IPS DF 4.7 (cell line): ENCODE measurements at regions not wholly inside any gene's neighbourhood (a gene's known extent, or its start where the extent isn't known, plus 50 kb on each side); places are given as distances from the start of the nearest gene placed in this dataset.

ENCODE experiments used
- DNase-seq: peaks from one replicate; pipeline ENCODE4 v3.0.0-alpha.2; 2013; ENCODE audit warnings: low spot score; ENCODE audit errors: extremely low read depth

- no peak for DNase-seq
Observed at GRCh38 chr9:115978659-115979096, 174.9 kb upstream of the PAPPA start.

- no peak for DNase-seq
Observed at GRCh38 chr9:115980054-115980453, 173.5 kb upstream of the PAPPA start.

GRCh38 chr9:115980502-115980901 lies 173.1 kb upstream of the PAPPA start:
- DNase-seq = no peak

GRCh38 chr9:115980976-115981375 lies 172.6 kb upstream of the PAPPA start:
- no peak for DNase-seq

- DNase-seq = no peak
Observed at GRCh38 chr9:115983366-115983765, 170.2 kb upstream of the PAPPA start.

- no peak for DNase-seq
Observed at GRCh38 chr9:115985657-115986056, 167.9 kb upstream of the PAPPA start.

GRCh38 chr9:115986508-115986907 lies 167.1 kb upstream of the PAPPA start:
- DNase-seq = no peak

GRCh38 chr9:115988701-115989100 lies 164.9 kb upstream of the PAPPA start:
- no peak for DNase-seq

- no peak for DNase-seq
Observed at GRCh38 chr9:115989831-115990230, 163.8 kb upstream of the PAPPA start.

GRCh38 chr9:115992834-115993233 lies 160.8 kb upstream of the PAPPA start:
- DNase-seq = no peak

- DNase-seq = no peak
Observed at GRCh38 chr9:115997923-115998322, 155.7 kb upstream of the PAPPA start.

GRCh38 chr9:115998666-115999065 lies 154.9 kb upstream of the PAPPA start:
- no peak for DNase-seq

- no peak for DNase-seq
Observed at GRCh38 chr9:115999498-115999897, 154.1 kb upstream of the PAPPA start.

GRCh38 chr9:116000748-116001329 lies 152.8 kb upstream of the PAPPA start:
- no peak for DNase-seq

- no peak for DNase-seq
Observed at GRCh38 chr9:116002181-116002580, 151.4 kb upstream of the PAPPA start.

- no peak for DNase-seq
Observed at GRCh38 chr9:116002624-116003023, 151.0 kb upstream of the PAPPA start.

GRCh38 chr9:116003397-116003796 lies 150.2 kb upstream of the PAPPA start:
- no peak for DNase-seq

GRCh38 chr9:116005205-116005604 lies 148.4 kb upstream of the PAPPA start:
- DNase-seq = no peak

- no peak for DNase-seq
Observed at GRCh38 chr9:116007824-116008223, 145.8 kb upstream of the PAPPA start.

- no peak for DNase-seq
Observed at GRCh38 chr9:116008278-116008677, 145.3 kb upstream of the PAPPA start.

GRCh38 chr9:116009420-116009819 lies 144.2 kb upstream of the PAPPA start:
- no peak for DNase-seq

GRCh38 chr9:116015855-116016254 lies 137.7 kb upstream of the PAPPA start:
- DNase-seq = no peak

GRCh38 chr9:116020146-116020545 lies 133.4 kb upstream of the PAPPA start:
- no peak for DNase-seq

- no peak for DNase-seq
Observed at GRCh38 chr9:116020801-116021200, 132.8 kb upstream of the PAPPA start.
